Muscle of arm (tissue), 1 donor: ENCODE measurements at regions not wholly inside any gene's neighbourhood (a gene's known extent, or its start where the extent isn't known, plus 50 kb on each side); places are given as distances from the start of the nearest gene placed in this dataset.

Source experiments
- DNase-seq: peaks from one replicate; pipeline ENCODE4 v3.0.0-alpha.2; 2013

- no peak for DNase-seq
Observed at GRCh38 chr14:50038398-50039119, 77.8 kb downstream of the VCPKMT start.

- DNase-seq = no peak
Observed at GRCh38 chr14:50039120-50039517, 77.3 kb downstream of the VCPKMT start.

- no peak for DNase-seq
Observed at GRCh38 chr14:50039734-50040400, 76.5 kb downstream of the VCPKMT start.

- DNase-seq = no peak
Observed at GRCh38 chr14:50040401-50040775, 76.0 kb downstream of the VCPKMT start.

GRCh38 chr14:50040895-50041465 is 75.4 kb downstream of the VCPKMT start:
- DNase-seq = no peak

- no peak for DNase-seq
Observed at GRCh38 chr14:50041980-50042379, 74.4 kb downstream of the VCPKMT start.

- no peak for DNase-seq
Observed at GRCh38 chr14:50044042-50044651, 72.2 kb downstream of the VCPKMT start.

- DNase-seq = peak; percentile 63
Observed at GRCh38 chr14:50045039-50045711, 71.2 kb downstream of the VCPKMT start.

- DNase-seq = no peak
Observed at GRCh38 chr14:50045837-50046236, 70.5 kb downstream of the VCPKMT start.

- DNase-seq = no peak
Observed at GRCh38 chr14:50047274-50047676, 69.1 kb downstream of the VCPKMT start.

- DNase-seq = no peak
Observed at GRCh38 chr14:50049093-50049492, 67.3 kb downstream of the VCPKMT start.

GRCh38 chr14:50049703-50050570 is 66.4 kb downstream of the VCPKMT start:
- DNase-seq = no peak

- no peak for DNase-seq
Observed at GRCh38 chr14:50051106-50051505, 65.3 kb downstream of the VCPKMT start.

GRCh38 chr14:50051706-50052105 is 64.7 kb downstream of the VCPKMT start:
- DNase-seq = no peak

- DNase-seq = no peak
Observed at GRCh38 chr14:50052517-50052916, 63.9 kb downstream of the VCPKMT start.

GRCh38 chr14:50053935-50054334 is 62.4 kb downstream of the VCPKMT start:
- no peak for DNase-seq

- DNase-seq = no peak
Observed at GRCh38 chr14:50055461-50056228, 60.7 kb downstream of the VCPKMT start.

GRCh38 chr14:50056435-50056834 is 59.9 kb downstream of the VCPKMT start:
- no peak for DNase-seq

GRCh38 chr14:50057331-50057730 is 59.0 kb downstream of the VCPKMT start:
- no peak for DNase-seq

- DNase-seq = no peak
Observed at GRCh38 chr14:50058113-50058512, 58.3 kb downstream of the VCPKMT start.
